Right kidney (tissue), 1 donor: ENCODE measurements at regions not wholly inside any gene's neighbourhood (a gene's known extent, or its start where the extent isn't known, plus 50 kb on each side); places are given as distances from the start of the nearest gene placed in this dataset.

Source experiments
- DNase-seq: peaks from one replicate; pipeline ENCODE4 v3.0.0-alpha.2; 2016

GRCh38 chr2:105150231-105150630 is 91.3 kb upstream of the GPR45 start:
- DNase-seq = no peak

- DNase-seq = no peak
Observed at GRCh38 chr2:105154119-105154818, 87.3 kb upstream of the GPR45 start.

- DNase-seq = no peak
Observed at GRCh38 chr2:105156166-105156565, 85.4 kb upstream of the GPR45 start.

GRCh38 chr2:105158002-105158401 is 83.5 kb upstream of the GPR45 start:
- DNase-seq = no peak

GRCh38 chr2:105166688-105167087 is 74.9 kb upstream of the GPR45 start:
- DNase-seq = no peak

GRCh38 chr2:105168543-105168942 is 73.0 kb upstream of the GPR45 start:
- no peak for DNase-seq

GRCh38 chr2:105175231-105175630 is 66.3 kb upstream of the GPR45 start:
- DNase-seq = peak; percentile 21

- no peak for DNase-seq
Observed at GRCh38 chr2:105176429-105176828, 65.1 kb upstream of the GPR45 start.

- no peak for DNase-seq
Observed at GRCh38 chr2:105177008-105177407, 64.5 kb upstream of the GPR45 start.

- no peak for DNase-seq
Observed at GRCh38 chr2:105177536-105178254, 63.8 kb upstream of the GPR45 start.

- no peak for DNase-seq
Observed at GRCh38 chr2:105179469-105180372, 61.8 kb upstream of the GPR45 start.

GRCh38 chr2:105180491-105180972 is 61.0 kb upstream of the GPR45 start:
- DNase-seq = peak; percentile 12

- DNase-seq = no peak
Observed at GRCh38 chr2:105181282-105181681, 60.3 kb upstream of the GPR45 start.

GRCh38 chr2:105183555-105184323 is 57.8 kb upstream of the GPR45 start:
- no peak for DNase-seq

GRCh38 chr2:105184420-105184819 is 57.1 kb upstream of the GPR45 start:
- DNase-seq = peak; percentile 24

- DNase-seq = no peak
Observed at GRCh38 chr2:105186967-105187498, 54.5 kb upstream of the GPR45 start.

GRCh38 chr2:105187531-105187930 is 54.0 kb upstream of the GPR45 start:
- DNase-seq = no peak

GRCh38 chr2:105188343-105188742 is 53.2 kb upstream of the GPR45 start:
- no peak for DNase-seq
